ENCODE measurements at regions not wholly inside any gene's neighbourhood (a gene's known extent, or its start where the extent isn't known, plus 50 kb on each side); places are given as distances from the start of the nearest gene placed in this dataset.

- DNase-seq, result no peak
Measured at GRCh38 chr10:42933448-42934340, 143.2 kb upstream of the RET start.

DNA sequence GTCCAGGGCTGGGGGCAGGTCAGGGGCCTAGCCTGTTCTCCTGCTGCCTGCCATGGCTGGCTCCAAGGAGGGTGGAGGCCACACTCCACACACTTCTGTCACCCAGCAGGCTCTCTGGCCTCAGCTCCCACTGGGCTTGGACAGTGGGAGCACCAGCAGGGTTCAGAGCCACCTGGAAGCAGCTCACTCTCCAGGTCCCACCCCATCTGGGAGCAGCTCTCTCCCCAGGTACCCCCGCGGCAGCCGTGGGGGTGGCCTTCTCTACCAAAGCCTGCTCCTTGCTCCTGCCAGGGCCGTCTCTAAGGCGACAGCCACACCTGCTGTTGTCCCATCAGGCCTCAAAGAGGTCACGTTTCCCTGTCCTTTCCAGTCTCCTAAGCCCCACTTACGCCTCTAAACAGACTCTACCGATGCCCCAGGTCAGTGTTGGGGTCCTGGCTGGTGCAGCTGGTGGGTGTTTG is 142.5 kb upstream of the RET start:
- DNase-seq, result no peak

DNA sequence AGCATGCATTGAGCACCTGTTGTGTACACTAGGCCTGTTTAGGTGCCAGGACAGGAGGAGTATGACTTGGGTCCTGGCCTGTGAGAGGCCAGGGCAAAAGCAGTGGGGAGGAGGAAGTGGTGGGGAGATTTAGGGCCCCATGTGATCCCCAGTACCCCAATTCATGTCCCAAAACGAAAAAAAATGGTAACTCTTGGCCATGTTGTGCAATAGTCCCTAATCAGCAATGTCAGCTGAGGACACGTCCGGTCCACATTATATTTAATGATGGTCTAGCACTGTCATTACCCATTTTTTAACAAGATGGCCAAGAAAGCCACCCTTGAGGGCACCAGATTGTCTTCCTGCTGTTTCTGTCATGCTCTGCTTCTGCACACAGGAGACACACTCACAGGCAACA is 142.0 kb upstream of the RET start:
- no peak for DNase-seq

DNA sequence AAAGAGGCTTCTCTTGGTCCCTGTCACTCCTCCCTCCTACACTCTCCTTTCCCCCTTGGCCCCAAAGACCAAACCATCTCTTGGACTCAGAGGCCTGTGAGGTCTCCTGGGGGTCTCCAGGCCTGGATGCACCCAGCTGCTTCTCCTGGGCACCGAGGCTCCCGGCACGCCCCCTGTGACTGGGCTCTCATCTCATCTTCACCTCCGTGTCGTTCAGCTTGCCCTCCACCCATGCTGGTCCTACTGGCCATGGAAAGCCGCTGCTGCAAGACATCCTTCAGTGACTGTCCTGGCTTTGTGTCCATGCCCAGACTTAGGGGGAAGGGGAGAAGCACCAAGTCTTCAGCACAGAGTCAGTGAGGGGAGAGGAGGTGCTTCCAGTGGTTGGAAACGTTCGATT is 141.4 kb upstream of the RET start:
- DNase-seq, result no peak

DNA sequence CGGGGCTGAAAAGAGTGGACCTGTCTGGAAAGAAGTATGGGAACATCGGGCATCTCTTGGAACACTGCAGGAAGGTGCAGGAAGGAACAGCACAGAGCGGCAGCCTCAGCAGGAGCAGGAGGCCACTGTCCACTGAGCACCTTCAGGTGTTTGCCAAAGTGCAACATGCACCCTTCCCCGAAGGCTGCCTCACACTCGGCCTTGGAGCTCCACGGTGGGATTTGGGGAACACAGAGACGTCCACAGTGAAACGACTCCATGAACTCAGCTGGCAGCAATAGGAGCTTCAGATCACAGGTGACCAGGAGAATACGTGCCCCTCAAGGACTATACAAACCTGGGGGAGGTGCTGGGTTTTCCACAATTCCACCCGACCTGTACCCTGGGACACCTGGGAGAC is 140.3 kb upstream of the RET start:
- no peak for DNase-seq

DNA sequence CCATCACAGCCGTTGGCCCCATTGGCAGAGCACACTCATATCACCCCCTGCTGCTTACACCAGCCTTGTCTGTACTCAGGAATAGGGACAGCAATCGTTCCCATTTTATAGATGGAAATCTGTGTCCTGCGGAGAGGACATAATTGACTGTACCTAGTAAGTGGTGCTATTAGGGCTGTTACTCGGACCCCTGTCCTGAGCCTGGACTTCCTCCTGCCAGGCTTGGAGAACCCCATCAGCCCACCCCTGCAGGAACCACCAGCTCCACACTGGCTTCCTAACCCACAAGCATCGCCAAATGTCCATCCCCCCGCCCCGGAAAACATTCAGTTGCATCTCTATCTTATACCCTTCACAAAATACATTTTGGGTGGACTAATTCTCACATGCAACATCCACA is 139.8 kb upstream of the RET start:
- no peak for DNase-seq

DNA sequence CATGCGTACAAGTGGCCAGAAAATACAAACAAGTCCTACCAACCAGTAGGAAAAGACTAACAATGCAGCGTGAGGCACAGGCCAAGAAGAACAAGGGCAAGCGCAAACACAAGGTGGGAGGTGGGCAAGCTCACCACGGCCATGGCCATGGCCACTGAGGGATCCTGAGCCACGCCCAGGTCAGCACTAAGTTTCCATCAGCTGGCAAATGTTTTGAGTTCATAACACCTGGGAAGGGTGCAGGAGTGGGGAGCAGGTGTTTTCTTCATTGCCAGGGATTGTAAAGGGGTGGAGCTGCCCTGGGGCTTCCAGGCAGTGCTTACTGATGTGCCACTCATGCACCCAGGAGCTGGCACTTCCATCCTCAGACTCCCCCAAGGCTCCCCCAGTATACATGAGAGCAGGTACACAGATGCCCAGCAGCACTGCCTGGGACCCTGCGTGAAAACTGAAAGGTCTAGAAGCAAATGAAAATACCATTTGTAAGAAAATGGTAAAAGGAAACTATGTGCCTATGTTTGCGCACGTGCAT is 139.2 kb upstream of the RET start:
- DNase-seq, result no peak

DNA sequence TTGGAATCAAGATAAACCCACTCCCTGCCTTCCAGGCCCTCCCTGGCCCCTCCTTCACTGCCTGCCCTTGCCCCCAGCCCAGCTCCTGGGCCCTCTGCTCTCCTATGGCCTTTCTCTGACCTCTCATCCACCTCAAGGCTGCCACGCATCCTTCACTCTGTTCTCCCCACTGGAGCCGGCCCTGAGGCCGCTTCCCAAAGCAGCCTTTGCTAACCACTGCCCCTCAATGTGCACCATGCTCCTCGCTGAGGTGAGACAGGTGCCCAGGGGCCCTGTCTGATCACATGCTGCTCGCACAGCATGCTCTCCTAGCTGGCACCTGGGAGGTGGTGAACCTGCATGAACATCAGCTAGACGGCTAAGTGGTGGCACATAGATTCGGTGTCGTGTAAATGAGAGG is 138.5 kb upstream of the RET start:
- no peak for DNase-seq

DNA sequence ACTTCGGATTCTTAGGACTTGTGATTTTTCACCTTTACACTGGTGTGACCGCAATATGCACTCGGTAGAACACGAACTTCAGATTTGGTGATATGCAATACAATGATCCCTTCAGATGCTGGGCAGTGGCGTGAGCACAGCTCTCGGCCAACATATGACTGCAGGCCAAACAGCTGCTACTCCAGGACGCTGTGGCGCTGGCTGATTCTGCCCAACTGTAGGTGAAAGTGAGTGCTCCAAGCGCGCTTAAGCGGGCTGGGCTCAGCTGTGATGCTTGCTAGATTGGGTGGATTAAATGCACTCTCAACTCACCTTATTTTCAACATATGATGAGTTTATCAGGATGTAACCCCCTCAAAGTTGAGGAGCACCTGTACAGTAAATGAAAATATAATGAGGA is 137.6 kb upstream of the RET start:
- DNase-seq, result no peak

DNA sequence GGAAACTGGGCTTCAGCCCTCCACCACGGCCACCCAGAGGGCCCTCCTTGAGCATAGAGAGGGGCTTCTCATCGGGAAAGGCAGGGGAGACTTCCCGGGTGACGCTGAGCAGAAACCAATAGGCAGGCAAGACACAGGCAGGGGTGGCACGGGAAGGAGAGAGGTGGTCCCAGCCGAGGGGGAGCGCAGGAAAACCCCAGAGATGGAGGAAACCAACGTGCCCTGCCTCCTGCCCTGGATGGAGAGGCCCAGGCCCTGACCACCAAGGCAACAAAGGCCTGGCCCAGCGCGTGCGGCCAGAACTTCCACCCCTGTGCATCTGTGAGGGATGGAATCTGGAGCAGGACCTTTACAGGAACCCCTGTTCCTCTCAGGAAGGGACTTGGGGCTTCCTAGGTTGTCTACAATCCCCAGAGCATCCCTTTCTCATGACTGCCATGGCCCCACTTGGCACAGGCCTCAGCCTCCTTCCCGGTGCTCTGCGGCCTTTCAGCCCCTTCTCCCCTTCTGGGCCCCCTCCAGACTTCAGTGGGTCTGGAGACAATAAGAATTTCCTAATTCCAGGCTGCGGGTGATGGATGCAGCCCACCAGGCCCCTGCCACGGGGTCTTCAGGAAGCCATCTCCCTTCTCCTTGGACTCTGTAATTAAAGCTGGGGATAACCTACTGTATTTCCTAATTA is 137.0 kb upstream of the RET start:
- DNase-seq, result no peak

DNA sequence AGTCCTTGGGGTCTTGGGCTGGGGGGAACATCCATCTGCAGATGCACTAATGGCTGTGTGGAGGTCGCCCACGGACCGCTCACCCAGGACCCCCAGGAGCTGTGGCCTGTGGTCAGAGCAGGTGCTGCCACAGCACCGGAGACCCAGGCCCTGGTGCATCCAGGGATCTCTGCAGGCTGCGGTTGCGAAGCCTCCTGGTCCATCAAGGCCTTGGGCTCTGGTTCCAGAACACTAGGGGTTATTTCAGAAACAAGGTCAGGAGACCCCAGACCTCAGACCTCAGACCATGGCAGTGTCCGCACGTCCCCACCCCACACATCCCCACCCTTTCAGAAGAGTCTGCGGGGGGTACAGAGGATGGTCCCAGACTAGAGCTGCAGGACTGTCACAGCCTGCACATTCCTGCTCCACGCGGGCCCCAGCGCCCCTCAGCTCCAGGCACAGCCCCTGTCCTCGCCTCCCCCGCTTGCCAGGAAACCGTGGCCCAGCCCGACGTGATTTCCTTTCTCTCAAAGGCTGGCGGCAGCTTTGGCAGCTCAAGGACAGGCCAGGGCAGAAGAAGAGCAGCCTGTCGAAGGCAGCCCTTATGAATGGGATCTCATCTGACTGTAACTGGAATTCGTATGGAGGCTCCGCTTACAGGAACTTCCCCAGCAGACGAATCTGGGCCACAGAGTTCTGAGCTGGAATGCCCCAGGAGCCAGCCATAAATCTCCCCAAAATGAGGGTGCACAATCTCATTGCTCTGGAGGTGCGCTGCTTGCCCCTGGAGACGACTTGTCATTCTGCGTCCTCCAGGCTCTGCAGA is 136.2 kb upstream of the RET start:
- no peak for DNase-seq

DNA sequence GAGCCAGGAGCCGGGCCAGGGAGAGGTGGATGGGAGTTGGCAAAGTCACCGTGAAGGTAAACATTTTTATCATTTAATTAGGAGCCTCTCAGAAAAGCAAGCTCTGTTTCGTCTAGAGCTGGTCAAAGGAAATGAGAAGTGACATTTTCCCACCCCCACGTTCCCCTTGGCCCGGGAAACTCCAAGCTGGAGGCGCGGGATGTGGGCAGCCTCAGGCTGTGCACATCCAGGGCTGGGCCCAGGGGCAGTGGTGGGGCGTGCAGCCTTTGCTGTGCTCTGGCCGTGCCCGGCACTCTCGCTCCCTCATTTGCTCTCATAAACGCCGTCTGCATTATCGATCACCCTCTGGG is 135.6 kb upstream of the RET start:
- no peak for DNase-seq

GRCh38 chr10:42941790-42942189 is 135.1 kb upstream of the RET start:
- no peak for DNase-seq

DNA sequence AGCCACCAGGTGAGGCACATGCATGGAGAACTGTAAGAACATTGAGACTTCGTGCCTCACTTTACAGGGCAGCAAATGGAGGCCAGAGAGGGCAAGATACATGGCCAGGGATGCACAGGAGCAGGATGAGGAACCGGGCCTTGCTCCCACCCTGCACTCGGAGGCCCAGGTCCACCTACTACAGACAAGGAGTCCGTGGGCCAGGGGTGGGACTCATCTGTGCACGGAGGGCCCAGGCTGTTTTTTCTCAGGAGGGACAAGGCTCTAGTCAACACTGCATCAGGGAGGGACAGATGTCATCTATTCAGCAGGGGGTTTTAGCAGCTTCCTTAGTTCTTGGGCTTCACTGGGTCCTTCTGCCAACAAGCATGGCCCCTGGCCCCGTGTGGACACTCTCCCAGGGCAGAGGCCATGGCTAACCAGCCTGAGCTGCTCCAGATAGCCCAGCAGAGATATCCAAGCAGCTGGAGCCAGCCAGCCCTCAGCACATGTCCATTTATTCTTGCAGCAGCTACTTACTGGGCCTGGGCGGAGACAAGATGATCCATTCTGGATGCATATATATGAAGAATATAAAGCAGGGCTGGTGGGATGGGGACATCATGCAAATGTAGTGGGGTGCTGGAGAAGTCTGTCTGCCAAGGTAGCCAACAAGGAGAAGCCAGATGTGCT is 134.5 kb upstream of the RET start:
- DNase-seq, result no peak

GRCh38 chr10:42943025-42943818 is 133.6 kb upstream of the RET start:
- no peak for DNase-seq

GRCh38 chr10:42948040-42948439 is 128.8 kb upstream of the RET start:
- no peak for DNase-seq

GRCh38 chr10:42949287-42949686 is 127.6 kb upstream of the RET start:
- DNase-seq, result no peak

- no peak for DNase-seq
Measured at GRCh38 chr10:42950606-42951485, 126.0 kb upstream of the RET start.

- DNase-seq, result no peak
Measured at GRCh38 chr10:42951486-42952251, 125.2 kb upstream of the RET start.

- DNase-seq, result no peak
Measured at GRCh38 chr10:42952349-42952748, 124.5 kb upstream of the RET start.
